ENCODE measurements at regions not wholly inside any gene's neighbourhood (a gene's known extent, or its start where the extent isn't known, plus 50 kb on each side); places are given as distances from the start of the nearest gene placed in this dataset.

DNA sequence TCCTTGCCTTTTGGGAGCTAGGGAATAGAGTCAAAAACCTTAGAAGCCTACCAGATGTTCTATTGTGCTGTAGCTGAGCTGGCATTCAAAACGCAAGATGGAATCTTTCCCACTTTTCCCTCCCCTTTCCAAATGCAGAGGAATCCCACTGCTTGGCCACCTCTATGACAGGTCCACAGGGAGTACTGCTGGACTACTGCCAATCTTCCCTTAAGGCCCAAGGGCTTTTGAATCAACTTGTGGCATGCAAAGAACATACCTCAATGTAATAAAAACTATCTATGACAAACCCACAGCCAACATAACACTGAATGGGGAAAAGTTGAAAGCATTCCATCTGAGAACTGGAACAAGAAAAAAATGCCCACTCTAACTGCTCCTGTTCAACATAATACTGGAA is 139.2 kb upstream of the AGTR2 start:
- WGBS, 2 donors: 42 to 62% methylated on average over 1 of the region's 1 CpG
- Histone ChIP-seq H3K4me1 (no peaks in the 10 kb centered on the region), H3K27ac (no peak overlapping the region), H3K9me3 (no peaks in the 10 kb centered on the region), H3K36me3 (replicated peaks in 1 of 2; ENCODE audit: insufficient read depth in 1 of 2, low read depth in 2 of 2) (no peaks in the 10 kb centered on the region), H3K4me3 (no peak overlapping the region), H3K27me3 (no peaks in the 10 kb centered on the region)
- TF ChIP-seq POLR2A (IDR thresholded peaks at IDR 0.05): no peak
- TF ChIP-seq, protein P1, sequence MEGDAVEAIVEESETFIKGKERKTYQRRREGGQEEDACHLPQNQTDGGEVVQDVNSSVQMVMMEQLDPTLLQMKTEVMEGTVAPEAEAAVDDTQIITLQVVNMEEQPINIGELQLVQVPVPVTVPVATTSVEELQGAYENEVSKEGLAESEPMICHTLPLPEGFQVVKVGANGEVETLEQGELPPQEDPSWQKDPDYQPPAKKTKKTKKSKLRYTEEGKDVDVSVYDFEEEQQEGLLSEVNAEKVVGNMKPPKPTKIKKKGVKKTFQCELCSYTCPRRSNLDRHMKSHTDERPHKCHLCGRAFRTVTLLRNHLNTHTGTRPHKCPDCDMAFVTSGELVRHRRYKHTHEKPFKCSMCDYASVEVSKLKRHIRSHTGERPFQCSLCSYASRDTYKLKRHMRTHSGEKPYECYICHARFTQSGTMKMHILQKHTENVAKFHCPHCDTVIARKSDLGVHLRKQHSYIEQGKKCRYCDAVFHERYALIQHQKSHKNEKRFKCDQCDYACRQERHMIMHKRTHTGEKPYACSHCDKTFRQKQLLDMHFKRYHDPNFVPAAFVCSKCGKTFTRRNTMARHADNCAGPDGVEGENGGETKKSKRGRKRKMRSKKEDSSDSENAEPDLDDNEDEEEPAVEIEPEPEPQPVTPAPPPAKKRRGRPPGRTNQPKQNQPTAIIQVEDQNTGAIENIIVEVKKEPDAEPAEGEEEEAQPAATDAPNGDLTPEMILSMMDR (IDR thresholded peaks at IDR 0.05): no peak
- ATAC-seq (no peak), DNase-seq (no peak)
- intact Hi-C loops (cut with DNase I): no loop called here
